Omental fat pad (tissue), 3 donors: ENCODE measurements at regions not wholly inside any gene's neighbourhood (a gene's known extent, or its start where the extent isn't known, plus 50 kb on each side); places are given as distances from the start of the nearest gene placed in this dataset.

Experiments used
- ATAC-seq: fragments of 150-250 bp; one replicate; pipeline ENCODE4 v1.9.1; 2016; ENCODE audit warnings: mild to moderate bottlenecking, moderate library complexity; ENCODE audit not compliant: low FRiP score
- DNase-seq: peaks from one replicate; pipeline ENCODE4 v3.0.0-alpha.2; 2019; ENCODE audit warnings: low spot score
- CTCF ChIP-seq, 3 donors: fragments of 450-650 bp; IDR thresholded peaks; one replicate each; pipeline ENCODE4 v1.5.1; 2016 to 2017; ENCODE audit warnings: antibody characterized with exemption in 3 of 3, mild to moderate bottlenecking in 3 of 3, moderate library complexity in 2 of 3

DNA sequence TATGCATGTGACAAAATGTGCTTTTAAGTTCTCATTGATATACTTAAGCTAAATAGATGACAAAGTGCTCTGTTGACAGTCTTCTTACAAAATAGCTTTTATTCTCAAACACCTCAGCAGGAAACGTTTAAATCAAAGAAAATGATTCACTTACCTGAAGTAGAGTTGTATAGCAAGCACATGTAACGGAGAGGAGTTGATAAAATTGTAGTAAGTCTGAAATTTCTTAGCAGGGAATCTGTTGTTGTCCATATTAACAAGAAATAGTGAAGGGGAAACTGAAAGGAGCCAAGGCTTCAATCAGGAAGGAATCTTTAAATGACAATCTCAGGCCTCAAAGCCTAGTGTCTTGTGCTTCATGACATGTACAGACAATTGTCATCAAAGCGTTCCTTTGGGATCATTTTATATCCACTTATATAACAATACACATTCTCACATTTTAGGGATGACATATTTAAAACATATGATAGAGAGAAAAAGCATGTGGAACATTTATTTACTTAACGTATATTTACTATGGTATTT lies 2010.2 kb upstream of the IGFBP7 start:
- ATAC-seq = no peak
- no peak for DNase-seq
- TF ChIP-seq CTCF (IDR thresholded peaks at IDR 0.05) = no peak

GRCh38 chr4:59122626-59123025 lies 2012.4 kb upstream of the IGFBP7 start:
- TF ChIP-seq CTCF (IDR thresholded peaks at IDR 0.05) = no peak
- ATAC-seq (no peak), DNase-seq (no peak)

GRCh38 chr4:59126159-59126558 lies 2016.0 kb upstream of the IGFBP7 start:
- ATAC-seq (no peak), DNase-seq (no peak)
- TF ChIP-seq CTCF (IDR thresholded peaks at IDR 0.05) = no peak

GRCh38 chr4:59127006-59127405 lies 2016.8 kb upstream of the IGFBP7 start:
- no peak for ATAC-seq

GRCh38 chr4:59127743-59128142 lies 2017.6 kb upstream of the IGFBP7 start:
- no peak for TF ChIP-seq CTCF (IDR thresholded peaks at IDR 0.05)
- ATAC-seq (no peak), DNase-seq (no peak)

More at GRCh38 chr4:59127006-59127405, 2016.8 kb upstream of the IGFBP7 start:
- DNase-seq = no peak
- no peak for TF ChIP-seq CTCF (IDR thresholded peaks at IDR 0.05)

DNA sequence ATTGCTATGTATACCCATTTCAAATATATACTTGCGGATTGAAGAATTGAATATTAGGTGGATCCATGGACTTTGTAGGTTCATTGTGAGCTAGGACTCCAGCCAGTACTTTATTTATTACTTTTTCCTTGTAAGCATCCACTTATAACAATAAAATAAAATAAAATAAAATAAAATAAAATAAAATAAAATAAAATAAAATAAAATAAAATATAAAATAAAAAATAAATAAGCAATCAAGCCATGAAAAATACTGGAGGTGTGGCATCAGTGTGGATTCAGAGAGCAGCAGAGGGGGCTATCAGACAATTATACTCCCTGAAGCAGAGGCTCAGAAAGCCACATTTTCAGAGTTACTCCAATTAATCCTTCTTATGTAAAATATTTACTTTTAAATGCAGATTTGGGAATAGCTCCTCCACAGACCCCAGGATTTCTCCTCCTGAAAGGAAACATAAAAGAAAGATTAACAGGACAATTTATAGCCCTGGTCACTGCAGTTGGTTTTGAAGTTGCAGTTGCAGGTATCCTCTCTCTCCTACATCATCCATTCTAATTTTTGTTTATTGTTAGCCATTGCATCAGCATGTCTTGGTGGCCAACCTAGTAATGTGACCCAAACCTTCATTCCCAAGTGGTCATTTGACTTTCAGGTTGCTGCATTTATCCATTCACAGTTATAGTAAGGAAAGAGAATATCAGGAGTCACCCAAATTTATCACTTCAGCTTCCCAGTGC lies 2025.2 kb upstream of the IGFBP7 start:
- ATAC-seq = no peak
- no peak for DNase-seq
- no peak for TF ChIP-seq CTCF (IDR thresholded peaks at IDR 0.05)

- no peak for TF ChIP-seq CTCF (IDR thresholded peaks at IDR 0.05)
- no peak for ATAC-seq
- DNase-seq = no peak
Measured at GRCh38 chr4:59161249-59161648, 2038.9 kb upstream of the ADGRL3 start.
